SHP77 (cell line): ENCODE measurements at regions not wholly inside any gene's neighbourhood (a gene's known extent, or its start where the extent isn't known, plus 50 kb on each side); places are given as distances from the start of the nearest gene placed in this dataset.
"Not testable (repeated sequence)": the region's sequence is repeated elsewhere in the genome, so short reads cannot be mapped to it uniquely, and the experiment has no call there.

Experiments used
- DNase-seq, 2 experiments: peaks; one replicate each; lab custom pipeline; 2025; lab: John Stamatoyannopoulos, UW

DNA sequence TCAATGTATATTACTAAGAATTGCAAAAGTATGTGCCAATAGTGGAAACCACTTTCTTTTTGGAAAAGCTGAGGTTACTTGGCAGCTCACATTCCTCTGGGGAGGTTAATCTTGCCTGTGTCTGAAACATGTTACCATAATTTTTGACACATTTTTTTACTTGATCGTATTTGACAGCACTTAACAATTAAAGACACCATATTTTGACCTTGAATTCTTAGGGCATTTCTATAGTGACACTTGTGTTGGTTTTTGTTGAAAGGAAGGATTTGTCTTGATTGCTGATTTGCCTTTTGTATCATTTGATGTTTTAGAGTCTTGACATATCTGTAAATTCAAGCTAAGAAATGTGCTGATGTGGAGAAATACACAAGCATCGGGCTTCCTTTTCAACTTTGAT lies 2135.5 kb downstream of the PCDH7 start:
- DNase-seq, result no peak

DNA sequence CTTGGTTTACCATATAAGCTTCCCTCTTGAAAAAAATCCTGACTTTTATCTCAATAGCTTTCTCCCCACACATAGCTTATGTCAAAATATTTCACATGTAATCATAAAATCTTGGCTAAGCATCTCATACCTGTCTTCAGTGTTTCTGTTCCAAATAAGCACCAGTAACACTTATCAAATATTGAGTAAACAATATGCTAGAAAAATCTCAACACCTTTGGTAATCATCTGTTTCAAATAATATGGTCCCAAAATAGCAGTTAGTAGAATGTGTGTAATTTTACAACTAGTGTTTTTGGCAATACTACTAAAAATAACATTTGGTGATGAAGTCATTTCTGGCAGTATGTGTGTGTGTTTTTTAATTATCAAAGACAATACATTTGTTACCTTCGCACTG lies 2138.2 kb downstream of the PCDH7 start:
- DNase-seq, result no peak

DNA sequence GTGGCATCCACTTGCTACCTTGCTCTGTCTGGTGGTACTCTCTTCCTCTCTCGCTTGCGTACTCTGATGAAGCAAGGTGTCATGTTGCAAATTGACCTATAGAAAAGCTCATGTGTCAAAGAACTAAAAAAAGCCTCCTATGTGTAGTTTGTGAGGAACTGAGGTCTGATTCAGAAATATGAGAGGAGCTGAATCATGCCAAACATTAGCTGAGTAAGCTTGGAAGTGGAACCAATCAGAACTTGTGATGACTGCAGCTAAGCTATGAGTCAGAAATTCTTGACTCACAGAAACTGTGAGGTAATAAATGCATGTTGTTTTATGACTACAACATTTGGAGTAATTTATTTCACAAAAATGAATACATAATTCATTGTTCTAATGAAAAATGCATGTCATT lies 2138.8 kb downstream of the PCDH7 start:
- DNase-seq, result peak; percentile 11 to 15

DNA sequence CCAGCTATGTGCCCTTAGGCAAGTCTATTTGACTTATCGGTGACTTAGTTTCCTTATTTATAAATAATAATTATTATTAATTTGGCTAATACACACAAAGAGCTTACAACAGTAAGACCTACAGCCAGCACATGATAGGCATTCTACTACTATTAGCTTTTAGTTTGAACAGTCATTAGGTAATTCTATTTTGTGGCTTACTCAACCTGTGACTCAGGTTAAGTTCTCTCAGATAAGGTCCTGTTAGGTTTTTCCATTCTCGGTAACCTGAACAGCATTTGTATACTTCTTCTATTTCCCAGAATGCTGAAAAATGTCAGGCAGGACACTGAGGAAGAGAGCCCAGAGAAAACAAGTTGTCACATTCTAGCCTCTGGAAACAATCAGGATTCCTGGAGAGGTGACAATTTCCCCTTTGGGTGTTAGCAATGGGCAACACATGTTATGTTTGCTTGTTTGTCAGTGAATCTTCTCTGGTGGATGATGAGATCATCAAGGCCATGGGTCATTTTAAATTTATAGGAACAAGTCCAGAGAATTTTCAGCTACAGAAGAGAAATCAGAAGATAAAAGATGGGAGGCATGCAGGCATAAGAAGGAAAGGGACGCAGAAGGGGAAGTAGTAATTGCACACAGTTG lies 2144.7 kb downstream of the PCDH7 start:
- DNase-seq, result no peak

DNA sequence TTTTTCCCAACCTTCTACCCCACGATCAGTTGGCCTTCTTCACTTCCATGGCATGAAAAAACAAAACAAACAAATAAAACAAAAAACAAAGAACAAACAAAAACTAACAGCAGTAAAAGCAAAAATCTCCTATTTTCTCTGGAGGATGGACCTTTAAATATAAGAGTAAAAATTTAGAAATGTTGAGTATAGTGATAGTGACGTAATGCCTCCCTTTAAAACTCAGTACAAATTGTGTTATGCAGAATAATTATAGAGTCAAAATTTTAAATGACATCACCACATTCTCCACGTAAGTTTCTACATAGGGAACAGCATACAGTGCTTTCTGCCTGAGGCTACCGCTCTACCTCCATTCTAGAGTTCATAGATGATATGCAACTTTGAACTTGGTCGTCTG lies 2156.4 kb downstream of the PCDH7 start:
- no peak for DNase-seq

DNA sequence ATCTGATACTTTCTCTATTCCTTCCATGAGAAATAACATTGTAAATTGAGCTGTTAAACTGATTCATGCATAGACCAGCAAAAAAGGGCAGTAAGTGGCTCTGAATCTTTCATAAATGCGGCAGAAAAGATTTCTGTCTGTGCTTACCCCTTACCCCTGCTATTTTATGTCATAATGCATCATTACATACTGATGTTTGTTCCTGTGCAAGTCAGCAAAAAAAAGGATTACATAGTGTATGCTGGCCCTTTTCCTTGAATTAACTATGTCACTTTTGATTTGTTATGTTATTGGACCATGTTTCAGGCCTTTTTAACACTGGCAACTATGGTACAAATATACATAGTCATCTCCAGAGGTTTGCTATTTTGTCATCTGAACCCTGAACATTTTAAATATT lies 2159.7 kb downstream of the PCDH7 start:
- no peak for DNase-seq

DNA sequence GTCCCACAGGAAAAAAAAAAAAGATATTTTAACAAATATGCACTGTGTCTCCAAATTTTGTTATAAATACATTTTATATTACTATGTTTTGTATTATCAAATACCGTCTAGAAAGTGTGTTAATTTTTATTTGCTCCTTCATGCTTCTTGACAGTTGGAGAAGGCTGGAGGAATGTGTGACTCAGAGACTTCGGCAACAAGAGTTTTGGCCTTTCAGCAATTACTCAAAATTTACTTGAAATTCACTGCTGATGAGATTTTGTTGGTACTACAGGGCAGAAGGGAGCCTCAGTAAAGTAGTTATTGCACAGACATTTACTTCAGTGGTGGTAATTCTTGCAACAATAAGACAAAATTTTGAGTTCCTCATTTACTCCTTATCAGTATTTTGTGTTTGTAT lies 2164.0 kb downstream of the PCDH7 start:
- DNase-seq, result no peak

DNA sequence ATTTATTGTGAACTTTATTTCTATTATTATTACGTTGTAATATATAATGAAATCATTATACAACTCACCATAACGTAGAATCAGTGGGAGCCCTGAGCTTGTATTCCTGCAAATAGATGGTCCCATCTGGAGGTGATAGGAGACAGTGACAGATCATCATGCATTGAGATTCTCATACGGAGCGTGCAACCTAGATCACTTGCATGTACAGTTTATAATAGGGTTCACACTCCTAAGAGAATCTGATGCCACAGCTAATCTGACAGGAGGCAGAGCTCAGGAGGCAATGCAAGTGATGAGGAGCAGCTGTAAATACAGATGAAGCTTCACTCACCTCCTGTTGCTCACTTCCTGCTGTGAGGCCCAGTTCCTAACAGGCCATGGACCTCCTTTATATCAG lies 2170.2 kb downstream of the PCDH7 start:
- no peak for DNase-seq

DNA sequence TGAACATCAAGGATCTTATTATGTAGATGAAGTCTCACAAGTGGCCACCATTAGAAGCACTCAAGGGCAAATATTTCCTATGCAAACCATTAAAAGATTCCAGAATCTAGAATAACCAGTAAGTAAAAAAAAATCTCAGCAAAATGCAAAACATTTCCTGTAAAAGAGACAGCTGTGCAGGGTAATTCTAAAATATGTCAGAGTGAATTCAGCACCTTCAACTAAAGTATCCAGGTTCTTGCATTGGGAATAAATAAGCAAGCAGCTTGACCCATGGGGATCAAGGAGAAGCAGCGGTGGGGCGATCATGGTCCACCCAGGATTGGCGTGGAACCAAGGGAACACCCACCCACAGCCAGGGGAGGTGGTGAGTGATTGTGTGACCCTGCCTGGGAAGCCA lies 2188.9 kb downstream of the PCDH7 start:
- no peak for DNase-seq

DNA sequence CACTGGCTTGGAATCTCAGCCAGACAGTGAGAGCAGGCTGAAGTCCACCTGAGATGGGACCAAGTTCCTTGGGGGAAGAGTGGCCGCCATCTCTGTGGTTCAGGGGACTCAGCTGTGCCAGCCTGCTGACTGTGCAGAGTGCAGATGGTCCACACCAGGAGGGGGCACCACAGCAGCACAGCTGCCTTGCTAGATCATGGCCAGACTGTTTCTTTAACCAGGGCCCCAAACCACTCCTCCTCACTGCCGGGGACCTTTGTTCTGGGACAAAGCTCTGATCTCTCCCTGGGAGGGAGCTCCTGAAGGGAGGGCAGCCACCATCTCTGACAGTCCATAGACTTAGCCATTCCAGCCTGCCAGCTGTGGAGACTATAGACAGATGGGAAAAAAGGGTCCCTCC lies 2189.6 kb downstream of the PCDH7 start:
- no peak for DNase-seq

DNA sequence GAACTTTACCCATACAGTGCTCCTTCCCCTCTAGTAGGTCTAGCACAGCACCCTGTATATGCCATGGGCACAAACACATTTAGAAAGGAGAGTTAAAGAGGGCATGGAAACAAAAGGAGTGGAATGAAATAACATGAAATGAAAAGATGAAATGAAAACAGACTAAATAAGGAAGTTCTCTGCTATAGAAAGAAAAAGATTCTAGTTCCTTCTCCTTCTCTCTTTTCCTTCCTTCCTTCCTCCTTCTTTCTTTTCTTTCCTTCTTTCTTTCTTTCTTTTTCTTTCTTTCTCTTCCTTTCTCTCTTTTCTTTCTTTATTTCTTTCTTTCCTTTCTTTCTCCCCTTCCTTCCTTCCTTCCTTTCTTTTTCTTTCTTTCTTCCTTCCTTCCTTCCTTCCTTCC lies 2197.4 kb downstream of the PCDH7 start:
- DNase-seq, result no peak

DNA sequence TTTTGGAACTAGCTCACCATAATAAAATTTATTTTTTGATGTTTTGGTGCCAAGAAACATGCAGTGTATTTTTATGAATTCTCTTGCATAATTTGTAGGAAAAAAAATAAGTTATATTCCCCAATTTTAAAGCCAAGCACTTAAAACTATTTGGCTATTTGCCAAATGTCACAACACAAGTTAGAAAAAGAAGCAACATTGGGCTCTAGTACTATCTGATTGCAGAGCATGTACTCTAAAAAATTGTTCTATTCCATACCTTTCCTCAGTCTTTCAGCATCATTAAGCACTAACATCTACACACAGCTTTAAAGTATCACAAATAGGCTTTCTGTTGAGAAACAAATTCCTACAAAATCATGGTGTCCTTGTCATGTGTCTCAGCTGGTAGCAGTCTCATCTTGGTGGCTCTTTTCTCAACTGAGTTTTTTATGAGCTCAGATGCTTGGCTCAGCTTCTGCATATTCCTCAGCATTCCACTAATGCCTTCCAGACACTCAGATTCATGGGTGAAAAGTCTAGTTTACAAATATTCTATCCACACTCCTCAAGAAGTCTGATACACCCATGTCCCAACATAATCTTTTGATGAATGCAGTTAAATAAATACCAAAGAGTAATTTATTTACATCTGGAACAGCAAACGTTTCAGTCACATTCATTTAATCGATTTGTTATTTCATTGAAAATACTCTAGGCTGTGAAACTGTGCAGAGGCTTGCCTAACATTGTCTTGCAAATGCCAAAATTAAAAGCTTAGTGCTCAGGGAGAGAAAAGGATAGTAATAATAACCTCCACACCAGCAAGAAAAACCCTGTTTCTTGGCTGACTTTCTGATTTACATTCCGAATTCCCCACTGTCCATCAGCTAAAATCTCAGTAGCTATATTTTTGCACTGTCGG lies 2209.9 kb downstream of the PCDH7 start:
- DNase-seq, result no peak

DNA sequence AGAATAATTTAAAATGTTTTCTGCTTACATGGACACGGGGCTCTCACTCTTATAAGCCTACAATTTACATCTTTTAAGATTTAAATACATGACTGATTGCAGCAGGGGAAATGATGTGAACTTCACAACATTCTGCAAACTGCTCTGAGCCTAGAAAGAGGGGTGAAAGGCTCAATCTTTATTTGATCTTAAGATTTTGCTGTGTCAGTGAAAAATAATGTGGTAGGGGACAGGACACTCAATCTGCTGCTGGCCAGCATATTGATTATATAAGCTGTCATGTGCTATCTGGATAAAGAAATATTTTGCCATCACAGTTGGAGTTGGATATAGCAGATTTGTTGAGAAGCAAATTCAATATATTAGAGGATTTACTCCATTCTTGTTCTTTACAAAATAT lies 2210.5 kb downstream of the PCDH7 start:
- no peak for DNase-seq

DNA sequence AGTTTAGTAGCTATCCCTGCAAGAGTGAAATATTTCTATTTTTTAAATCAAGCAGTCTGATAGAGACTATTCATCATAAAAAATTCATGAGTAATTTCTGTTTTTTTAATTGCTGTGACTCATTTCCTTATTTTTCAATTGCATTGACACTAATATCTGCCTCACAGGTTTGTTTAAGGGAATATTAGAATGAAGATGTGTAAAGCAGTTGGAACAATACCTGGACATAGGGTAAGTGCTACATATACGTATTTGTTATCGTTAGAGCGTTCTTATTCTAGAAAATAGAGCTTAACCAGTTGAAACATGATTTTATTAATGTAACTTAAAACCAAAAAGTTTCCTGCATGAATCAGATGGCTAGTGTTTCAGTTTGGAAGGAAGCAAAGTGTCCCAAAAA lies 2211.3 kb downstream of the PCDH7 start:
- DNase-seq, result no peak

DNA sequence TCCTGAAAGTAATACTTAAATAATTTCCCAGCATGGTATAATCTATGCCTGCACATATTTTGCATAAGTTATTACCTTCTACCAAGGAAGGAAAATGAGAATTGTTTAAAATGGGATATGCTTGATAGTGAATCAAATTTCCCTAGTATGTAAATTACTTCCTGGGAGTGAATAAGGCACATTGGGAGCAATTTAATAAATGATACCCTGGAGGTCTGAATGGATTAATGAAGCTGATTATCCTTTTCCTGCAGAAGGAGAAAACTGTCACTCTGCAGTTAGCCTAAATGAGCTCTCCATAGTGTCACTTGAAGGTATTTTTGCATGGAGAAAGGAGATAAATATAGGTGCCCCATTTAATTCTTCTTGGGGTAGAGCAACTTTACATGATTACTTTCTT lies 2212.0 kb downstream of the PCDH7 start:
- DNase-seq, result no peak

DNA sequence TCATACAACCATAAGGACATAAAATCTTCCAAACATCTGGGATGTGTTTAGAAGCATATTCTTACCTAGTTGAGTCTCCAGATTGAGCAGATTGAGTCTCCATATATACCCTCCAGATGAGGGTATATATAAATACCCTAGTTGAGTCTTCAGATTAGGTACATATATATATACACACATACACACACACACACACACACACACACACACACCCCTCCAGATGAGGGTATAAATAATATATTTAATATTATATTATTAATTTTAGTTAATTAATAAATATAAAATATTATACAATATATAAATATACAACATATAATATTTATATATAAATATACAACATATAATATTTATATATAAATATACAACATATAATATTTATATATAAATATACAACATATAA lies 2219.1 kb downstream of the PCDH7 start:
- not testable (repeated sequence) for DNase-seq

DNA sequence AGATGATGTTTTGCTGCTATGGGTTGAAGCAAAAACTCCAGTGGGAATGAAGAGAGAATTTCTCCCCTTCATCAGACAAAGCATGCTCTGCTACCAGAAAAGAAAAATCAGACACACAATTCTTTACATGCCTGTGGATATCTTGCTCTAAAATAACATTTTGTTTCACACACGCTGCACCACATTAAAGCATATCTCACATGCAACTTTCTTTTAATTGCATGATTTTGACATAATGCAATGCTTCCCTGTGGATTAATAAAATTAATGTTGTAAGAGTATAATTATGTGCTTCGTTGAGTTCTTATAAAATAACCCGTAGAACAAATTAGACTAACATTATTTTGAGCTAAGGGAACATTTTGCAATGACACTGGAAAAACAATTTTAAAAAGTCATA lies 2230.7 kb downstream of the PCDH7 start:
- DNase-seq, result no peak

DNA sequence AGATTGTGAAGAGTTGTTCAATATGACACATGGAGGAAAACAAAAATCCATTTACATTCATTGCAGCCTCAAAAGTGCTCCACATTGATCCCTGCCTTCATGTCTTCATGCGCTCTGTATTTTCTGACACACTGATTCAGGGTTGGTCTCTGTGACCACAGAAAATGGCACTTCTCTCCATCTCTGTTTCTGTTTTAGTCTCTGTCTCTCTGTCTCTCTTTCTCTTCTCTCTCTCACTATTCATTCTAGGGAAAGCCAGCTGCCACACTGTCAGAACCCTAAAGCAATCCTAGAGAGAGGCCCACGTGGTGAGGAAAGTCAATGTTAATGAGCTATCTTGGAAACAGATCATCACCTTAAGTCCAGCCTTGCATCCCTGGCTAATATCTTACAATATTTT lies 2238.4 kb downstream of the PCDH7 start:
- no peak for DNase-seq

DNA sequence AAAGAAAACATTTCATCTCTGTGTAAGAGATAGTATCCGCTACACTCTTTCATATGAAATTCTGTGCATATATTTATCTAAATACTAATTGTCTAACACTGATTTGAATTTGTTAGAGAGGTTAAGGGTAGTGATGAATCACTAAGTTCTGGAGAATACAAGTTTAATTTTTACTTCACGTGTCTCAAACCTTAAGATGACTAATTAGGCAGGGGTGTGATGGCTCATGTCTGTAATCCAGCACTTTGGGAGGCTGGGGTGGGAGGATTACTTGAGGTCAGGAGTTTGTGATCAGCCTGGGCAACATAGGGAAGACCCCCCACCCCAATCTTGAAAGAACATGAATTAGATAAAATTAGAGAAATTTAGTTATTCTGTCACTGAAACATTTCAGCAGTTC lies 2241.9 kb downstream of the PCDH7 start:
- no peak for DNase-seq

DNA sequence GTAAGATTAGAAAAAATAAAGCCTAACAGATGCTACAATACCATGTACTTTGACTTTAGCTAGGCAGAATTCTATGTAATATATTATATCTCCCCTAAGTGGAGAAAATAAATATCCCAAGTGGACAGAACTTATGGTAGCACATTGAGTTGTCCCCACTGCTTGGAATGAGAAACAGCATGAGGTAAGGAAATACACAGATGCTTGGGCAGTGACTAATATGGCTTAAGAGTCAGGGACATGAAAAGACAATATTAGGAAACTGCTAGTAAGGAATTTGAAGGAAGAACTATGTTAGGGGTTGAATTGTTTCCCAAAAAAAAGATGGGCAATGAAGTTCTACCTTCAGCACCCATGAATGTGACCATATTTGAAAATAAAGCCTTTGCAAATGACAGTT lies 2265.1 kb downstream of the PCDH7 start:
- DNase-seq, result no peak

DNA sequence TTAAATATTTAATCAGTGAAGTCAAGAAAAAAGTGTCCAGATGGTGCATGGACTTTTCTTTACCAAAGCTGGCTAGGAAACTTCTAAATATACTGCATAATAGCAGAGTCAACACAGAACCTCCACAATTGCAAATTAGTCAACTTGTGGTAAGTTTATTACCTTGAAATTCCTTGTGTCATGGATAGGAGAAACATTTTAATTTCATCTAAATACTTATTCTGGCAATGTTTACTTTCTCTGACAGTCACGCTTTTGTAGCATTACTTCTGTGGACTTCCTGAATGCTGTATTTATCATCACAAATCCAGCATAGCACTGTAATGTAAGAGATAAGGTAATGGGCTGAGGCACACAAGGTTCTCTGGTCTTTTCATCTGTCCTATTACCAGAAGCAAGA lies 2266.1 kb downstream of the PCDH7 start:
- DNase-seq, result no peak

DNA sequence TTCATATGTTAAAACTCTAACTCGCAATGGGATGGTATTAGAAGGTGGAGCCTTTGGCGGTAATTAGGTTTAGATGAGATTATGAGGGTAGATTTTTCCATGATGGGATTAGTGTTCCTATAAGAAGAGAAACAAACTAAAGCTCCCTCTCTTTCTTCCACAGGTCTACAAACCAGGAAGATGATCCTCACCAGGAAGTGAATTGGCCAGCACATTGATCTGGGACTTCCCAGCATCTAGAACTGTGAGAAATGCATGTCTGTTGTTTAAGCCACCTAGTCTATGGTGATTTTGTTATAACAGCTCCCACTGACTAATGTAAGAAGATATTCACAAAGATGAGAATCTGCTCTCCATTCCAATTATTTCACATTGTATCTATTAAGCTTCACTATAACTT lies 2266.9 kb downstream of the PCDH7 start:
- no peak for DNase-seq

DNA sequence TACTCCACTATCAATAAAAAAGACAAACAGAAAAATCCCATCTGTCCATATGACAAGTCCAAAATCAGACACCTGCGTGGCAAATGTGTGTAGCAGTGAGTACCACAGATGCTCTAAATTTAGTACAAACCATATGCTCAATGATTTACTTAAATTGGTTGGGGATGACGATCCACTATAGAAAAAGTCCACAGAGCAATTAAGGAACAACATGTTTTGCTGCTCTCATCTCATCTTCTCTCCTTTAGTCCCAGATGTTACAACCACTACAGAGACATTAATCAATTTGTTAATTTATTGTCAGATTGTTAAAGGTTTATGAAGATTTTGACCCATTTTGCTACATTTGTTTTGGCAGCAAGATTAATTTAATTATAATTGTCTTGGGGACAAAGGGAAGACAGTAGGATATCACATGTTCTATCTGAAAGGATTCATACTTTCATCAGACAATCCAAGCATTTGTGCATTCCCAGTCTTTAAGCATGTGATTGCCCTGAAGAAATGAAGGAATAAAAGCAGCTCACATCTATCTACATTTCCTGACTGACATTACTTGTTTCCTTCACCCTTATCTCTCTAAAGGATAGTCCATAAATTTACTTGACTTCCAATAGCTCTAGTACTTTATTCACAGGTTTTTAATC lies 2268.1 kb downstream of the PCDH7 start:
- no peak for DNase-seq
